Cardiac fibroblast (primary cell): ENCODE measurements at regions not wholly inside any gene's neighbourhood (a gene's known extent, or its start where the extent isn't known, plus 50 kb on each side); places are given as distances from the start of the nearest gene placed in this dataset.
"Not testable (repeated sequence)": the region's sequence is repeated elsewhere in the genome, so short reads cannot be mapped to it uniquely, and the experiment has no call there.

Experiments
- DNase-seq, 2 donors: peaks; one replicate each; pipeline versions ENCODE4 v3.0.0 to v3.0.0-alpha.2; 2010; ENCODE audit warnings: low read depth in 2 of 2
- H3K4me3 ChIP-seq, 2 donors: replicated peaks in 1 of 2; 1 replicate in 1 of 2; 2 replicates in 1 of 2; pipeline ENCODE4 v1.5.1; 2011; ENCODE audit warnings: low read depth in 2 of 2, low read length in 2 of 2, mild to moderate bottlenecking in 2 of 2, moderate library complexity in 1 of 2
- CTCF ChIP-seq: IDR thresholded peaks from one replicate; pipeline ENCODE4 v1.5.1; 2011; ENCODE audit warnings: low read depth, mild to moderate bottlenecking, low read length, inconsistent platforms

GRCh38 chr5:85576666-85577065, 1041.1 kb upstream of the COX7C start:
- no peak for DNase-seq
- no peak for TF ChIP-seq CTCF
- H3K4me3 ChIP-seq: no peak overlapping the region

DNA sequence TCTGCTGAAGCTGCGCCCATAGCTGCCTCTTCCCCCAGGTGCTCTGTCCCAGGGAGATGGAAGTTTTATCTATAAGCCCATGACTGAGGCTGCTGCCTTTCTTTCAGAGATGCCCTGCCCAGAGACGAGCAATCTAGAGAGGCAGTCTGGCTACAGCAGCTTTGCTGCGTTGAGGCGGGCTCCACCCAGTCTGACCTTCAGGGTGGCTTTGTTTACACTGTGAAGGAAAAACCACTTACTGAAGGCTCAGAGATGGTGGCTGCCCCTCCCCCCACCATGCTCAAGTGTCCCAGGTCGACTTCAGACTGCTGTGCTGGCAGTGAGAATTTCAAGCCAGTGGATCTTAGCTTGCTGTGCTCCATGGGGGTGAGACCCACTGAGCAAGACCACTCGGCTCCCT, 1029.9 kb upstream of the COX7C start:
- H3K4me3 ChIP-seq, DNase-seq: not testable (repeated sequence)

GRCh38 chr5:85588268-85588667, 1029.5 kb upstream of the COX7C start:
- not testable (repeated sequence) for DNase-seq, H3K4me3 ChIP-seq

GRCh38 chr5:85590764-85591163, 1027.0 kb upstream of the COX7C start:
- DNase-seq: no peak
- no peak overlapping the region for H3K4me3 ChIP-seq
- no peak for TF ChIP-seq CTCF

DNA sequence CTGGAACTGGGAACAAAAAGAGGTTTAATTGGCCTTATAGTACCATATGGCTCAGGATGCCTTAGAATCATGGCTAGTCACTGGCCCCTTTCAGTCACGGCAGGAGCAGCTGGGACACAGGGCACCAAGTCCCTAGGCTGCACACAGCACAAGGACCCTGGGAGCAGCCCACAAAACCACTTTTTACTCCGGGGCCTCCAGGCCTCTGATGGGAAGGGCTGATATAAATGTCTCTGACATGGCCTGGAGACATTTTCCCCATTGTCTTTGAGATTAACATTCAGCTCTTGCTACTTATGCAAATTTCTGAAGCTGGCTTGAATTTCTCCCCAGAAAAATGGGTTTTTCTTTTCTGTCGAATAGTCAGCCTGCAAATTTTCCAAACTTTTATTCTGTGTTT, 1026.4 kb upstream of the COX7C start:
- DNase-seq: no peak
- TF ChIP-seq CTCF: no peak
- no peak overlapping the region for H3K4me3 ChIP-seq

GRCh38 chr5:85602843-85603242, 1014.9 kb upstream of the COX7C start:
- no peak for DNase-seq
- no peak overlapping the region for H3K4me3 ChIP-seq
- TF ChIP-seq CTCF: no peak

DNA sequence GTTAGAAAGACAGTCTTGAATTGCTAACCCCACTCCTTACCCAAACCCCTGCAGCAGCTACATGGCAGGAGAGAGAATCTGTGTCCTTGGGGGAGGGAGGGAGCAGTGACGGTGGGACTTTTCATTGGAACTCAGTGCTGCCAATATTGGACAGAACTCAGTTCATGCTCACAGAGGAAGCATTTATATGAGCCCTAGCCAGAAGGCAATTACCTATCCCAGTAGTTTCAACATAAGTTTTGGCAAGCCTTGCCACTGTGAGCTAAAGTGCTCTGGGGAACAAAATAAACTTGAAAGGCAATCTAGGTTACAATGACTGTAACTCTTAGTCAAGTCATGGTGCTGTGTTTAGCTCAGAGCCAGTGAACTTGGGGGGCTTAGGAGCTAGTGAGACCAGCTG, 1013.4 kb upstream of the COX7C start:
- no peak for DNase-seq
- H3K4me3 ChIP-seq: no peak overlapping the region
- TF ChIP-seq CTCF: no peak

DNA sequence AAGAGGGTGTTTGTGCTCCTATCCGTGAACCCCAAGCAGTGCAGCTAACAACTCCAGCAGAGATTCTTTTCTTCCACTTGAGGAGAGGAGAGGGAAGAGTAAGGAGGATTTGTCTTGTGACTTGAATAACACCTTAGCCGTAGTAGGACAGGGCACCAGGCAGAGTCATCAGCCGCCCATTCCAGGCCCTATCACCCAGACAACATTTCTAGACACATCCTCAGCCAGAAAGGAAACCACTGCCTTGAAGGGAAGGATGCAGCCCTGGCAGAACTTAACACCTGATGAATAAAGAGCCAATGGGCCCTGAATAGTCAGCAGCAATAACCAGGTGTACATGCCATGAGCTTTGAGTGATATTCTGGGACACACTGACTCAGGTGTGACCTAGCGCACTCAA, 1013.0 kb upstream of the COX7C start:
- no peak for TF ChIP-seq CTCF
- H3K4me3 ChIP-seq: no peak overlapping the region
- no peak for DNase-seq
